IMR-90 (cell line): ENCODE measurements at regions not wholly inside any gene's neighbourhood (a gene's known extent, or its start where the extent isn't known, plus 50 kb on each side); places are given as distances from the start of the nearest gene placed in this dataset.

Experiments
- ATAC-seq: fragments of 200-7000 bp; cut with Tn5 transposase; 2 replicates; pipeline ENCODE4 v1.9.1; 2020; ENCODE audit warnings: low read depth, mild to moderate bottlenecking, moderate library complexity
- BruUV-seq: library from RNA; stranded (reverse); fragments of 400-500 nt; replicated peaks from 2 replicates; lab custom pipeline; 2021; lab: Mats Ljungman, UMichigan
- CTCF ChIA-PET: fragments of 300-600 bp; formaldehyde crosslinking; extraction: SDS; loops from one replicate; lab custom pipeline; 2021; ENCODE audit warnings: antibody characterized with exemption; lab: Yijun Ruan, JAX
- POLR2A ChIA-PET: fragments of 300-600 bp; sonication (Branson Sonifier 250); formaldehyde crosslinking; loops from one replicate; lab custom pipeline; 2022; ENCODE audit warnings: antibody characterized with exemption; ENCODE audit not compliant: unreplicated experiment; lab: Charles Lee
- DNase-seq: peaks from one replicate; pipeline ENCODE4 v3.0.0; 2013
- H2AFZ ChIP-seq: replicated peaks from 2 replicates; pipeline ENCODE3; 2013; ENCODE audit warnings: low read length, mild to moderate bottlenecking; ENCODE audit not compliant: poor library complexity
- H2AK5ac ChIP-seq: 2 replicates; pipeline ENCODE4 v1.6.1; 2013; ENCODE audit warnings: low read depth, low read length, inconsistent platforms
- H2AK9ac ChIP-seq: replicated peaks from 2 replicates; pipeline ENCODE3; 2013; ENCODE audit warnings: mild to moderate bottlenecking, low read depth, low read length, moderate library complexity; ENCODE audit not compliant: poor library complexity
- H2BK120ac ChIP-seq: 2 replicates; pipeline ENCODE4 v1.6.1; 2013; ENCODE audit warnings: low read depth, low read length, inconsistent platforms
- H2BK15ac ChIP-seq: 3 replicates; pipeline ENCODE4 v1.6.1; 2013; ENCODE audit warnings: low read depth, low read length, inconsistent platforms
- H2BK20ac ChIP-seq: 2 replicates; pipeline ENCODE4 v1.6.1; 2013; ENCODE audit warnings: low read depth, mild to moderate bottlenecking, inconsistent platforms, low read length, moderate library complexity
- H2BK5ac ChIP-seq: 2 replicates; pipeline ENCODE4 v1.6.1; 2013; ENCODE audit warnings: mild to moderate bottlenecking, low read depth, low read length, inconsistent platforms; ENCODE audit not compliant: poor library complexity, severe bottlenecking
- H3K14ac ChIP-seq: replicated peaks from 2 replicates; pipeline ENCODE4 v1.6.1; 2013; ENCODE audit warnings: low read depth, low read length, inconsistent platforms
- H3K18ac ChIP-seq: 2 replicates; pipeline ENCODE4 v1.6.1; 2013; ENCODE audit warnings: low read depth, low read length, control low read depth
- H3K23ac ChIP-seq: 2 replicates; pipeline ENCODE4 v1.6.1; 2013; ENCODE audit warnings: low read depth, low read length, inconsistent platforms
- H3K27ac ChIP-seq: 2 replicates; pipeline ENCODE4 v1.5.1; 2013; ENCODE audit warnings: mild to moderate bottlenecking, control low read depth, low read length; ENCODE audit not compliant: insufficient read depth
- H3K27me3 ChIP-seq: 2 replicates; pipeline ENCODE4 v1.6.1; 2013; ENCODE audit warnings: low read length; ENCODE audit not compliant: control insufficient read depth, insufficient read depth
- H3K36me3 ChIP-seq: 2 replicates; pipeline ENCODE4 v1.6.1; 2013; ENCODE audit warnings: low read length, mixed read lengths; ENCODE audit not compliant: control insufficient read depth, insufficient read depth
- H3K4ac ChIP-seq: 2 replicates; pipeline ENCODE4 v1.6.1; 2013; ENCODE audit warnings: low read depth, low read length, inconsistent platforms
- H3K4me1 ChIP-seq: 2 replicates; pipeline ENCODE4 v1.6.1; 2013; ENCODE audit warnings: low read length, mixed read lengths; ENCODE audit not compliant: control insufficient read depth, insufficient read depth
- H3K4me2 ChIP-seq: 2 replicates; pipeline ENCODE4 v1.6.1; 2013; ENCODE audit warnings: low read depth, mild to moderate bottlenecking, control low read depth, low read length, moderate library complexity
- H3K4me3 ChIP-seq: 2 replicates; pipeline ENCODE4 v1.5.1; 2013; ENCODE audit warnings: low read depth, mild to moderate bottlenecking, control low read depth, low read length, moderate library complexity; ENCODE audit not compliant: insufficient read depth
- H3K56ac ChIP-seq: 2 replicates; pipeline ENCODE4 v1.6.1; 2013; ENCODE audit warnings: low read length, inconsistent platforms; ENCODE audit not compliant: insufficient read depth; ENCODE audit errors: extremely low read depth
- H3K79me1 ChIP-seq, 2 experiments: 2 replicates each; pipeline ENCODE4 v1.6.1; 2013; ENCODE audit warnings: low read length in 2 of 2, inconsistent platforms in 1 of 2, low read depth in 1 of 2
- H3K9ac ChIP-seq: 2 replicates; pipeline ENCODE4 v1.6.1; 2013; ENCODE audit warnings: low read depth, low read length, control low read depth
- H3K9me1 ChIP-seq: 2 replicates; pipeline ENCODE4 v1.6.1; 2013; ENCODE audit warnings: low read length, inconsistent platforms; ENCODE audit not compliant: insufficient read depth
- H3K9me3 ChIP-seq: 2 replicates; pipeline ENCODE4 v1.6.1; 2013; ENCODE audit warnings: low read length; ENCODE audit not compliant: control insufficient read depth, insufficient read depth
- H4K20me1 ChIP-seq: 2 replicates; pipeline ENCODE4 v1.6.1; 2013; ENCODE audit warnings: low read length, inconsistent platforms; ENCODE audit not compliant: insufficient read depth
- H4K5ac ChIP-seq: 2 replicates; pipeline ENCODE4 v1.6.1; 2013; ENCODE audit warnings: mild to moderate bottlenecking, low read depth, low read length, control low read depth
- H4K8ac ChIP-seq, 2 experiments: 2 replicates each; pipeline ENCODE4 v1.6.1; 2013; ENCODE audit warnings: low read depth in 2 of 2, low read length in 2 of 2, control low read depth in 1 of 2, inconsistent platforms in 1 of 2
- H4K91ac ChIP-seq: 2 replicates; pipeline ENCODE4 v1.6.1; 2013; ENCODE audit warnings: low read depth, low read length, inconsistent platforms; ENCODE audit not compliant: insufficient read depth
- MXI1 ChIP-seq: IDR thresholded peaks from 2 replicates; pipeline ENCODE4 v1.6.1; 2012; ENCODE audit warnings: low read depth, mild to moderate bottlenecking, low read length, moderate library complexity, borderline replicate concordance
- NFE2L2 ChIP-seq: fragments of 150-350 bp; IDR thresholded peaks from 2 replicates; pipeline ENCODE4 v1.6.1; 2016; ENCODE audit warnings: low read depth, mild to moderate bottlenecking, low read length
- POLR2A ChIP-seq: IDR thresholded peaks from 2 replicates; pipeline ENCODE4 v1.6.1; 2012; ENCODE audit warnings: mild to moderate bottlenecking, low read depth, low read length
- whole genome bisulfite sequencing, 2 experiments: methylation state at CpG; one replicate each; pipeline versions ENCODE4 v1.1.5 to v1.1.7; 2013; ENCODE audit warnings: missing lambda C conversion rate in 2 of 2; ENCODE audit not compliant: insufficient read length in 1 of 2; ENCODE audit errors: extremely low coverage in 2 of 2; 5-methylcytosine and 5-hydroxymethylcytosine counted together
- dilution Hi-C: fragments of 300-500 bp; cut with HindIII; formaldehyde crosslinking; loops from one replicate; pipeline ENCODE4 v1.14.3; 2018; ENCODE audit warnings: low sequenced_read_pairs; ENCODE audit not compliant: unreplicated experiment
- in situ Hi-C: fragments of 300-500 bp; cut with MboI; formaldehyde crosslinking; loops from 3 replicates; pipeline ENCODE4 v1.14.3; 2019; ENCODE audit warnings: low sequenced_read_pairs, inconsistent platforms, mixed read lengths
- intact Hi-C: fragments of 100-400 bp; cut with micrococcal nuclease; formaldehyde crosslinking; loops from 2 replicates; pipeline ENCODE4 v1.10.0; 2022
- TF ChIP-seq, protein P1 (sequence below): conservative IDR thresholded peaks from 2 replicates; pipeline ENCODE4 v1.5.1; 2012; ENCODE audit warnings: mild to moderate bottlenecking, low read depth, low read length, improper control_type of control experiment

DNA sequence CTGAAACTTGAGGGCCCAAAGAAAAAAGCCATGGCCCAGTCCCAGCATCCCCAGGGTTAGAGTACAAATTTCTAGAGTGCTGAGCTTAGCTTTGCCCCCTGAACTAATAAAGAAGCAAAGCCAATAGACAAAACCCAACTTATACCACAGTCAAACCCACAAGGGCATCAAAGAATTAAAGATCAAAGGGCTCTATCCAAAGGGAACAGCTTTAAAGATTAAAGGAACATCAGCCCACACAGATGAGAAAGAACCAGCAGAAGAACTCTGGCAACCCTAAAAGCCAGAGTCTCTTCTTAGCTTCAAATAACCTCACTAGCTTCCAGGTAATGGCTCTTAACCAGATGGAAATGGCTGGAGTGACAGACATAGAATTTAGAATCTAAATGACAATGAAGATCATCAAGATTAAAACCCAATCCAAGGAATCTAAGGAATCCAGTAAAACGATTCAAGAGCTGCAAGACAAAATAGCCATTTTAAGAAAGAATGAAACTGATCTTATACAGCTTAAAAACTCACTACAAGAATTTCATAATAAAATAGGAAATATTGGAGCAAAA is 93.9 kb downstream of the YIPF5 start:
- peaks cover 5% of the 10 kb centered on the region for H3K4me1 ChIP-seq
- H4K20me1 ChIP-seq, result no peaks in the 10 kb centered on the region
- no peak overlapping the region for H2AK5ac ChIP-seq
- no peaks in the 10 kb centered on the region for H3K36me3 ChIP-seq
- no peak overlapping the region for H3K56ac ChIP-seq
- H3K18ac ChIP-seq, result no peak overlapping the region
- H3K79me1 ChIP-seq, result no peaks in the 10 kb centered on the region
- no peak overlapping the region for H3K9ac ChIP-seq
- WGBS, 2 experiments, result no CpG with 5 or more reads among the region's 1 CpG
- no TSS peak for BruUV-seq
- H2BK5ac ChIP-seq, result no peak overlapping the region
- H3K27me3 ChIP-seq, result no peaks in the 10 kb centered on the region
- H4K8ac ChIP-seq, result no peak overlapping the region
- TF ChIP-seq POLR2A (no peak), NFE2L2 (no peak), MXI1 (no peak)
- TF ChIP-seq, protein P1, sequence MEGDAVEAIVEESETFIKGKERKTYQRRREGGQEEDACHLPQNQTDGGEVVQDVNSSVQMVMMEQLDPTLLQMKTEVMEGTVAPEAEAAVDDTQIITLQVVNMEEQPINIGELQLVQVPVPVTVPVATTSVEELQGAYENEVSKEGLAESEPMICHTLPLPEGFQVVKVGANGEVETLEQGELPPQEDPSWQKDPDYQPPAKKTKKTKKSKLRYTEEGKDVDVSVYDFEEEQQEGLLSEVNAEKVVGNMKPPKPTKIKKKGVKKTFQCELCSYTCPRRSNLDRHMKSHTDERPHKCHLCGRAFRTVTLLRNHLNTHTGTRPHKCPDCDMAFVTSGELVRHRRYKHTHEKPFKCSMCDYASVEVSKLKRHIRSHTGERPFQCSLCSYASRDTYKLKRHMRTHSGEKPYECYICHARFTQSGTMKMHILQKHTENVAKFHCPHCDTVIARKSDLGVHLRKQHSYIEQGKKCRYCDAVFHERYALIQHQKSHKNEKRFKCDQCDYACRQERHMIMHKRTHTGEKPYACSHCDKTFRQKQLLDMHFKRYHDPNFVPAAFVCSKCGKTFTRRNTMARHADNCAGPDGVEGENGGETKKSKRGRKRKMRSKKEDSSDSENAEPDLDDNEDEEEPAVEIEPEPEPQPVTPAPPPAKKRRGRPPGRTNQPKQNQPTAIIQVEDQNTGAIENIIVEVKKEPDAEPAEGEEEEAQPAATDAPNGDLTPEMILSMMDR, result no peak
- no peak overlapping the region for H3K4me2 ChIP-seq
- intact Hi-C loops (no loop called here), in situ Hi-C loops (no loop called here), dilution Hi-C loops (no loop called here)
- H4K5ac ChIP-seq, result no peak overlapping the region
- H2BK15ac ChIP-seq, result no peak overlapping the region
- no peak overlapping the region for H3K4me3 ChIP-seq
- H2AFZ ChIP-seq, result no peak overlapping the region
- ATAC-seq (no peak), DNase-seq (no peak)
- H2BK20ac ChIP-seq, result no peak overlapping the region
- no peak overlapping the region for H3K23ac ChIP-seq
- no peak overlapping the region for H4K91ac ChIP-seq
- H3K14ac ChIP-seq, result no peak overlapping the region
- ChIA-PET CTCF (no interaction called here), POLR2A (no interaction called here)
- H2AK9ac ChIP-seq, result no peak overlapping the region
- H3K9me3 ChIP-seq, result peaks cover 6% of the 10 kb centered on the region
- no peak overlapping the region for H2BK120ac ChIP-seq
- H3K4ac ChIP-seq, result no peak overlapping the region
- H3K9me1 ChIP-seq, result no peaks in the 10 kb centered on the region
- no peak overlapping the region for H3K27ac ChIP-seq
